ENCODE measurements at regions not wholly inside any gene's neighbourhood (a gene's known extent, or its start where the extent isn't known, plus 50 kb on each side); places are given as distances from the start of the nearest gene placed in this dataset.

GRCh38 chr5:133750856-133751255 is 138.5 kb upstream of the FSTL4 start:
- no peak for TF ChIP-seq CTCF (IDR thresholded peaks at IDR 0.05)
- TF ChIP-seq POLR2A (IDR thresholded peaks at IDR 0.05), result no peak

All from uterus (tissue), 2 donors.